HEK293 (cell line): ENCODE measurements at regions not wholly inside any gene's neighbourhood (a gene's known extent, or its start where the extent isn't known, plus 50 kb on each side); places are given as distances from the start of the nearest gene placed in this dataset.

Experiments
- CTCF ChIA-PET: fragments of 350-600 bp; formaldehyde crosslinking; extraction: SDS; loops from one replicate; lab custom pipeline; 2021; ENCODE audit warnings: antibody characterized with exemption; lab: Yijun Ruan, JAX
- POLR2A ChIA-PET: fragments of 300-600 bp; formaldehyde crosslinking; extraction: SDS; loops from one replicate; lab custom pipeline; 2020; ENCODE audit warnings: antibody characterized with exemption, inconsistent platforms; lab: Yijun Ruan, JAX
- H3K27ac ChIP-seq: fragments of 200-500 bp; sonication (Bioruptor generic); 2 replicates; pipeline ENCODE4 v1.5.1; 2014; ENCODE audit warnings: low read depth, low read length, control low read depth, inconsistent platforms; ENCODE audit errors: extremely low read depth
- H3K36me3 ChIP-seq, 2 experiments: fragments of 200-500 bp in 1 of 2; sonication (Bioruptor generic) in 1 of 2; 1 replicate in 1 of 2; 2 replicates in 1 of 2; pipeline ENCODE4 v1.5.1; 2014 to 2017; ENCODE audit warnings: inconsistent platforms in 2 of 2, low read length in 2 of 2; ENCODE audit not compliant: control insufficient read depth in 2 of 2, insufficient read depth in 1 of 2
- H3K4me1 ChIP-seq: fragments of 200-500 bp; sonication (Bioruptor generic); 2 replicates; pipeline ENCODE4 v1.5.1; 2014; ENCODE audit warnings: mild to moderate bottlenecking, low read length, inconsistent platforms; ENCODE audit not compliant: control insufficient read depth, insufficient read depth
- H3K4me3 ChIP-seq: 2 replicates; pipeline ENCODE4 v1.5.1; 2011; ENCODE audit warnings: low read depth, mild to moderate bottlenecking, control low read depth, low read length, moderate library complexity
- H3K9me3 ChIP-seq: fragments of 200-500 bp; sonication (Bioruptor generic); 2 replicates; pipeline ENCODE4 v1.5.1; 2014; ENCODE audit warnings: low read depth, low read length, inconsistent platforms; ENCODE audit not compliant: control insufficient read depth, insufficient read depth
- GLIS2 ChIP-seq: fragments of 450-650 bp; formaldehyde crosslinking; IDR thresholded peaks from 2 replicates; pipeline ENCODE4 v1.5.1; 2016; ENCODE audit warnings: missing biosample characterization, missing genetic modification characterization
- IKZF3 ChIP-seq: fragments of 450-650 bp; IDR thresholded peaks from 2 replicates; pipeline ENCODE4 v1.5.0; 2018; ENCODE audit warnings: missing biosample characterization, mild to moderate bottlenecking, missing genetic modification characterization, moderate library complexity
- MEIS1 ChIP-seq: sonication (generic); formaldehyde crosslinking; IDR thresholded peaks from 2 replicates; pipeline ENCODE4 v1.8.1; 2022; ENCODE audit warnings: missing genetic modification reagents, mild to moderate bottlenecking, borderline replicate concordance
- SALL2 ChIP-seq: fragments of 450-650 bp; formaldehyde crosslinking; IDR thresholded peaks from 2 replicates; pipeline ENCODE4 v1.5.0; 2017; ENCODE audit warnings: missing biosample characterization, mild to moderate bottlenecking, missing genetic modification characterization, borderline replicate concordance
- ZBTB48 ChIP-seq: fragments of 450-650 bp; formaldehyde crosslinking; IDR thresholded peaks from 2 replicates; pipeline ENCODE4 v1.5.1; 2016; ENCODE audit warnings: missing biosample characterization, missing genetic modification characterization
- ZNF132 ChIP-seq: fragments of 450-650 bp; formaldehyde crosslinking; IDR thresholded peaks from 2 replicates; pipeline ENCODE4 v1.5.1; 2017; ENCODE audit warnings: missing biosample characterization, missing genetic modification characterization, borderline replicate concordance
- ZNF133 ChIP-seq: fragments of 450-650 bp; formaldehyde crosslinking; IDR thresholded peaks from 2 replicates; pipeline ENCODE4 v1.5.1; 2016; ENCODE audit warnings: missing biosample characterization, missing genetic modification characterization
- ZNF169 ChIP-seq: fragments of 450-650 bp; formaldehyde crosslinking; IDR thresholded peaks from 2 replicates; pipeline ENCODE4 v1.5.1; 2016; ENCODE audit warnings: missing biosample characterization, missing genetic modification characterization
- ZNF354C ChIP-seq: fragments of 450-650 bp; formaldehyde crosslinking; IDR thresholded peaks from 2 replicates; pipeline ENCODE4 v1.5.1; 2016; ENCODE audit warnings: missing biosample characterization, missing genetic modification characterization, low read depth, borderline replicate concordance
- ZNF426 ChIP-seq: fragments of 450-650 bp; formaldehyde crosslinking; IDR thresholded peaks from 2 replicates; pipeline ENCODE4 v1.5.1; 2017; ENCODE audit warnings: missing biosample characterization, missing genetic modification characterization, mild to moderate bottlenecking, inconsistent platforms, moderate library complexity
- ZNF521 ChIP-seq: fragments of 450-650 bp; formaldehyde crosslinking; IDR thresholded peaks from 2 replicates; pipeline ENCODE4 v1.5.1; 2017; ENCODE audit warnings: missing biosample characterization, mild to moderate bottlenecking, missing genetic modification characterization
- ZNF530 ChIP-seq: fragments of 450-650 bp; formaldehyde crosslinking; IDR thresholded peaks from 2 replicates; pipeline ENCODE4 v1.5.1; 2016; ENCODE audit warnings: low read depth, missing biosample characterization, missing genetic modification characterization
- ZNF560 ChIP-seq: fragments of 450-650 bp; formaldehyde crosslinking; IDR thresholded peaks from 2 replicates; pipeline ENCODE4 v1.5.1; 2017; ENCODE audit warnings: missing biosample characterization, missing genetic modification characterization, borderline replicate concordance
- TF ChIP-seq, protein P1 (sequence below): fragments of 450-650 bp; formaldehyde crosslinking; IDR thresholded peaks from 2 replicates; pipeline ENCODE4 v1.5.1; 2016; ENCODE audit warnings: missing biosample characterization, missing genetic modification characterization
- TF ChIP-seq, protein P2 (sequence below): sonication (generic); formaldehyde crosslinking; IDR thresholded peaks from 2 replicates; pipeline ENCODE4 v1.8.1; 2022; ENCODE audit warnings: mild to moderate bottlenecking, moderate library complexity, missing genetic modification reagents
- TF ChIP-seq, protein P3 (sequence below): fragments of 450-650 bp; formaldehyde crosslinking; IDR thresholded peaks from 2 replicates; pipeline ENCODE4 v1.5.1; 2016; ENCODE audit warnings: missing biosample characterization, missing genetic modification characterization, borderline replicate concordance
- TF ChIP-seq, protein P4 (sequence below): fragments of 450-650 bp; formaldehyde crosslinking; IDR thresholded peaks from 2 replicates; pipeline ENCODE4 v1.5.1; 2016; ENCODE audit warnings: missing biosample characterization, missing genetic modification characterization
- TF ChIP-seq, protein P5 (sequence below): fragments of 450-650 bp; formaldehyde crosslinking; IDR thresholded peaks from 2 replicates; pipeline ENCODE4 v1.5.1; 2017; ENCODE audit warnings: missing biosample characterization, missing genetic modification characterization
- TF ChIP-seq, protein P6 (sequence below): fragments of 450-650 bp; formaldehyde crosslinking; IDR thresholded peaks from 2 replicates; pipeline ENCODE4 v1.5.1; 2016; ENCODE audit warnings: missing biosample characterization, missing genetic modification characterization

DNA sequence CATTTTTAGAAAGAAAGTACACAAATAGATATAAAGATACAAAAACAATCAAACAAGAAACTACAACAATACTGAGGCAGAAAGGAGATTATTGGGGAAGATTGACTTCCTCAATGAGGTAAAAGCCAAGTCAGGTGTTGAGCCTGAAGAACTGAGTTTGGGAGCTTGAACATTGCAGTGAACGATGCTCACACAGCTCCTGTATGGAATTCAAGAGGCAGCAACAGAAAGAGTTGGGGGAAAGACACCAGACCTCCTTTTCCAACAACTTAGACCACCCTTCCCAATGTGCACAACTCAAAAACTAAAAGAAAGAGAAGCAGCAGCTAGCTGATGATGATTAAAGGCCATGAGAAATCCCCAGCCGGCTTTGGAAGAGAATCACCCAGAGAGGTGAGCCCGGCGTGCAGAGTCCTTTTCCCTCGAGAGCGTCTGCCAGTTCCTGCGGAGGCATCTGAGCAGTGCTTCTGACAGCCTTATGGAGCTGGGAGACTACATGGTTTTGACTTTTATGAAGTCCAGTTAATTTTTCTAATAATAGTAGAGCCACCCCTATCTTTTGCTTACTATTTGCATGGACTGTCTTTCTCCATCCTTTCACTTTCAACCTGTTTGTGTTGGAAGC lies 106.9 kb upstream of the RFX8 start:
- POLR2A ChIA-PET = no interaction called here
- TF ChIP-seq MEIS1 (no peak), ZNF521 (tag by site-specific recombination) (no peak), ZBTB48 (tag by site-specific recombination) (no peak), ZNF169 (no peak)
- TF ChIP-seq, protein P1, sequence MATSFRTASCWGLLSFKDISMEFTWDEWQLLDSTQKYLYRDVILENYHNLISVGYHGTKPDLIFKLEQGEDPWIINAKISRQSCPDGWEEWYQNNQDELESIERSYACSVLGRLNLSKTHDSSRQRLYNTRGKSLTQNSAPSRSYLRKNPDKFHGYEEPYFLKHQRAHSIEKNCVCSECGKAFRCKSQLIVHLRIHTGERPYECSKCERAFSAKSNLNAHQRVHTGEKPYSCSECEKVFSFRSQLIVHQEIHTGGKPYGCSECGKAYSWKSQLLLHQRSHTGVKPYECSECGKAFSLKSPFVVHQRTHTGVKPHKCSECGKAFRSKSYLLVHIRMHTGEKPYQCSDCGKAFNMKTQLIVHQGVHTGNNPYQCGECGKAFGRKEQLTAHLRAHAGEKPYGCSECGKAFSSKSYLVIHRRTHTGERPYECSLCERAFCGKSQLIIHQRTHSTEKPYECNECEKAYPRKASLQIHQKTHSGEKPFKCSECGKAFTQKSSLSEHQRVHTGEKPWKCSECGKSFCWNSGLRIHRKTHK (tag by site-specific recombination) = no peak
- TF ChIP-seq, protein P2, sequence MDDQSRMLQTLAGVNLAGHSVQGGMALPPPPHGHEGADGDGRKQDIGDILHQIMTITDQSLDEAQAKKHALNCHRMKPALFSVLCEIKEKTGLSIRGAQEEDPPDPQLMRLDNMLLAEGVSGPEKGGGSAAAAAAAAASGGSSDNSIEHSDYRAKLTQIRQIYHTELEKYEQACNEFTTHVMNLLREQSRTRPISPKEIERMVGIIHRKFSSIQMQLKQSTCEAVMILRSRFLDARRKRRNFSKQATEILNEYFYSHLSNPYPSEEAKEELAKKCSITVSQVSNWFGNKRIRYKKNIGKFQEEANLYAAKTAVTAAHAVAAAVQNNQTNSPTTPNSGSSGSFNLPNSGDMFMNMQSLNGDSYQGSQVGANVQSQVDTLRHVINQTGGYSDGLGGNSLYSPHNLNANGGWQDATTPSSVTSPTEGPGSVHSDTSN (CRISPR knock-in tag) = no peak
- no peaks in the 10 kb centered on the region for H3K9me3 ChIP-seq
- H3K36me3 ChIP-seq = no peaks in the 10 kb centered on the region
- H3K4me1 ChIP-seq = no peaks in the 10 kb centered on the region
- no peak overlapping the region for H3K27ac ChIP-seq
- CTCF ChIA-PET = no interaction called here
- H3K4me3 ChIP-seq = no peak overlapping the region

DNA sequence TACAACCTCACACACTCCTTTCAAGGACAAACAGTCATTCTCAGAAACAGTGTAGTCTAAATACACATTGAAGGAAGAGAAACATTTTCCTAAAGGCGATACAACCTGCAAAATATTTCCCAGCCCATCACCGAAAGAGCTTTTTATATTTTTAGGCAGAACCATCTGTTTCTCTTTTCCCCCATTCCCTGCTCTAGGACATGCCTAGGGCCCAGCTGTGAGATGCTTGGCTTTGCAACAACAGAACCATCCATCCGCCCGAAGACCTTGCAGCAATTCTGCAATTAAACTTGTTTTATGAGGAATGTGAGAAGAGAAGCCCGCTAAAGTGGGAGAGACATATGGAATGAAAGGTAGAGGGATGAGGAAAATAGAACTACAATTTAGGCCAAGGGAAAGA lies 105.6 kb upstream of the RFX8 start:
- CTCF ChIA-PET = no interaction called here
- POLR2A ChIA-PET = no interaction called here
- no peak overlapping the region for H3K27ac ChIP-seq
- TF ChIP-seq IKZF3 (no peak), ZNF354C (tag by site-specific recombination) (no peak), ZNF560 (no peak), ZNF133 (no peak), SALL2 (tag by site-specific recombination) (no peak), GLIS2 (tag by site-specific recombination) (no peak), ZNF132 (no peak), ZNF426 (tag by site-specific recombination) (no peak), ZNF530 (tag by site-specific recombination) (no peak)
- TF ChIP-seq, protein P3, sequence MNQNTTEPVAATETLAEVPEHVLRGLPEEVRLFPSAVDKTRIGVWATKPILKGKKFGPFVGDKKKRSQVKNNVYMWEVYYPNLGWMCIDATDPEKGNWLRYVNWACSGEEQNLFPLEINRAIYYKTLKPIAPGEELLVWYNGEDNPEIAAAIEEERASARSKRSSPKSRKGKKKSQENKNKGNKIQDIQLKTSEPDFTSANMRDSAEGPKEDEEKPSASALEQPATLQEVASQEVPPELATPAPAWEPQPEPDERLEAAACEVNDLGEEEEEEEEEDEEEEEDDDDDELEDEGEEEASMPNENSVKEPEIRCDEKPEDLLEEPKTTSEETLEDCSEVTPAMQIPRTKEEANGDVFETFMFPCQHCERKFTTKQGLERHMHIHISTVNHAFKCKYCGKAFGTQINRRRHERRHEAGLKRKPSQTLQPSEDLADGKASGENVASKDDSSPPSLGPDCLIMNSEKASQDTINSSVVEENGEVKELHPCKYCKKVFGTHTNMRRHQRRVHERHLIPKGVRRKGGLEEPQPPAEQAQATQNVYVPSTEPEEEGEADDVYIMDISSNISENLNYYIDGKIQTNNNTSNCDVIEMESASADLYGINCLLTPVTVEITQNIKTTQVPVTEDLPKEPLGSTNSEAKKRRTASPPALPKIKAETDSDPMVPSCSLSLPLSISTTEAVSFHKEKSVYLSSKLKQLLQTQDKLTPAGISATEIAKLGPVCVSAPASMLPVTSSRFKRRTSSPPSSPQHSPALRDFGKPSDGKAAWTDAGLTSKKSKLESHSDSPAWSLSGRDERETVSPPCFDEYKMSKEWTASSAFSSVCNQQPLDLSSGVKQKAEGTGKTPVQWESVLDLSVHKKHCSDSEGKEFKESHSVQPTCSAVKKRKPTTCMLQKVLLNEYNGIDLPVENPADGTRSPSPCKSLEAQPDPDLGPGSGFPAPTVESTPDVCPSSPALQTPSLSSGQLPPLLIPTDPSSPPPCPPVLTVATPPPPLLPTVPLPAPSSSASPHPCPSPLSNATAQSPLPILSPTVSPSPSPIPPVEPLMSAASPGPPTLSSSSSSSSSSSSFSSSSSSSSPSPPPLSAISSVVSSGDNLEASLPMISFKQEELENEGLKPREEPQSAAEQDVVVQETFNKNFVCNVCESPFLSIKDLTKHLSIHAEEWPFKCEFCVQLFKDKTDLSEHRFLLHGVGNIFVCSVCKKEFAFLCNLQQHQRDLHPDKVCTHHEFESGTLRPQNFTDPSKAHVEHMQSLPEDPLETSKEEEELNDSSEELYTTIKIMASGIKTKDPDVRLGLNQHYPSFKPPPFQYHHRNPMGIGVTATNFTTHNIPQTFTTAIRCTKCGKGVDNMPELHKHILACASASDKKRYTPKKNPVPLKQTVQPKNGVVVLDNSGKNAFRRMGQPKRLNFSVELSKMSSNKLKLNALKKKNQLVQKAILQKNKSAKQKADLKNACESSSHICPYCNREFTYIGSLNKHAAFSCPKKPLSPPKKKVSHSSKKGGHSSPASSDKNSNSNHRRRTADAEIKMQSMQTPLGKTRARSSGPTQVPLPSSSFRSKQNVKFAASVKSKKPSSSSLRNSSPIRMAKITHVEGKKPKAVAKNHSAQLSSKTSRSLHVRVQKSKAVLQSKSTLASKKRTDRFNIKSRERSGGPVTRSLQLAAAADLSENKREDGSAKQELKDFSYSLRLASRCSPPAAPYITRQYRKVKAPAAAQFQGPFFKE (tag by site-specific recombination) = no peak
- TF ChIP-seq, protein P4, sequence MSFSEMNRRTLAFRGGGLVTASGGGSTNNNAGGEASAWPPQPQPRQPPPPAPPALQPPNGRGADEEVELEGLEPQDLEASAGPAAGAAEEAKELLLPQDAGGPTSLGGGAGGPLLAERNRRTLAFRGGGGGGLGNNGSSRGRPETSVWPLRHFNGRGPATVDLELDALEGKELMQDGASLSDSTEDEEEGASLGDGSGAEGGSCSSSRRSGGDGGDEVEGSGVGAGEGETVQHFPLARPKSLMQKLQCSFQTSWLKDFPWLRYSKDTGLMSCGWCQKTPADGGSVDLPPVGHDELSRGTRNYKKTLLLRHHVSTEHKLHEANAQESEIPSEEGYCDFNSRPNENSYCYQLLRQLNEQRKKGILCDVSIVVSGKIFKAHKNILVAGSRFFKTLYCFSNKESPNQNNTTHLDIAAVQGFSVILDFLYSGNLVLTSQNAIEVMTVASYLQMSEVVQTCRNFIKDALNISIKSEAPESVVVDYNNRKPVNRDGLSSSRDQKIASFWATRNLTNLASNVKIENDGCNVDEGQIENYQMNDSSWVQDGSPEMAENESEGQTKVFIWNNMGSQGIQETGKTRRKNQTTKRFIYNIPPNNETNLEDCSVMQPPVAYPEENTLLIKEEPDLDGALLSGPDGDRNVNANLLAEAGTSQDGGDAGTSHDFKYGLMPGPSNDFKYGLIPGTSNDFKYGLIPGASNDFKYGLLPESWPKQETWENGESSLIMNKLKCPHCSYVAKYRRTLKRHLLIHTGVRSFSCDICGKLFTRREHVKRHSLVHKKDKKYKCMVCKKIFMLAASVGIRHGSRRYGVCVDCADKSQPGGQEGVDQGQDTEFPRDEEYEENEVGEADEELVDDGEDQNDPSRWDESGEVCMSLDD (tag by site-specific recombination) = no peak
- TF ChIP-seq, protein P5, sequence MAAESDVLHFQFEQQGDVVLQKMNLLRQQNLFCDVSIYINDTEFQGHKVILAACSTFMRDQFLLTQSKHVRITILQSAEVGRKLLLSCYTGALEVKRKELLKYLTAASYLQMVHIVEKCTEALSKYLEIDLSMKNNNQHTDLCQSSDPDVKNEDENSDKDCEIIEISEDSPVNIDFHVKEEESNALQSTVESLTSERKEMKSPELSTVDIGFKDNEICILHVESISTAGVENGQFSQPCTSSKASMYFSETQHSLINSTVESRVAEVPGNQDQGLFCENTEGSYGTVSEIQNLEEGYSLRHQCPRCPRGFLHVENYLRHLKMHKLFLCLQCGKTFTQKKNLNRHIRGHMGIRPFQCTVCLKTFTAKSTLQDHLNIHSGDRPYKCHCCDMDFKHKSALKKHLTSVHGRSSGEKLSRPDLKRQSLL (tag by site-specific recombination) = no peak
- TF ChIP-seq, protein P6, sequence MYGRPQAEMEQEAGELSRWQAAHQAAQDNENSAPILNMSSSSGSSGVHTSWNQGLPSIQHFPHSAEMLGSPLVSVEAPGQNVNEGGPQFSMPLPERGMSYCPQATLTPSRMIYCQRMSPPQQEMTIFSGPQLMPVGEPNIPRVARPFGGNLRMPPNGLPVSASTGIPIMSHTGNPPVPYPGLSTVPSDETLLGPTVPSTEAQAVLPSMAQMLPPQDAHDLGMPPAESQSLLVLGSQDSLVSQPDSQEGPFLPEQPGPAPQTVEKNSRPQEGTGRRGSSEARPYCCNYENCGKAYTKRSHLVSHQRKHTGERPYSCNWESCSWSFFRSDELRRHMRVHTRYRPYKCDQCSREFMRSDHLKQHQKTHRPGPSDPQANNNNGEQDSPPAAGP (tag by site-specific recombination) = no peak

More for the DNA sequence above, 105.6 kb upstream of the RFX8 start:
- no peaks in the 10 kb centered on the region for H3K9me3 ChIP-seq
- no peaks in the 10 kb centered on the region for H3K36me3 ChIP-seq
- H3K4me3 ChIP-seq = no peak overlapping the region
- H3K4me1 ChIP-seq = no peaks in the 10 kb centered on the region
